T-cell (primary cell): ENCODE measurements at regions not wholly inside any gene's neighbourhood (a gene's known extent, or its start where the extent isn't known, plus 50 kb on each side); places are given as distances from the start of the nearest gene placed in this dataset.

Experiments
- ATAC-seq, 4 experiments: fragments of 200-7000 bp in 3 of 4; fragments of 150-1000 bp in 1 of 4; cut with Tn5 transposase; replicated peaks in 1 of 4; 1 replicate in 3 of 4; 2 replicates in 1 of 4; pipeline ENCODE4 v1.10.0; 2021; ENCODE audit warnings: moderate library complexity in 3 of 4, mild to moderate bottlenecking in 2 of 4, moderate number of reproducible peaks in 1 of 4
- CTCF ChIA-PET, 2 donors: fragments of 300-600 bp; sonication (Branson Sonifier 250); formaldehyde crosslinking; loops; one replicate each; lab custom pipeline; 2022; ENCODE audit warnings: antibody characterized with exemption in 2 of 2; lab: Charles Lee
- POLR2A ChIA-PET, 2 donors: fragments of 300-600 bp; sonication (Branson Sonifier 250); formaldehyde crosslinking; loops; one replicate each; lab custom pipeline; 2022; ENCODE audit warnings: antibody characterized with exemption in 2 of 2; lab: Charles Lee
- DNase-seq, 35 experiments: peaks; one replicate each; pipeline versions ENCODE4 v3.0.0 to v3.0.0-alpha.2; 2013 to 2023
- H3K27ac ChIP-seq: one replicate; pipeline ENCODE4 v1.5.1; 2013; ENCODE audit warnings: low read length
- H3K27me3 ChIP-seq, 2 experiments: replicated peaks in 1 of 2; 1 replicate in 1 of 2; 2 replicates in 1 of 2; pipeline versions ENCODE4 v1.6.1 to v1.7.0; 2013; ENCODE audit warnings: low read length in 1 of 2, mixed read lengths in 1 of 2; ENCODE audit not compliant: control insufficient read depth in 2 of 2, insufficient read depth in 2 of 2; ENCODE audit errors: extremely low read depth in 1 of 2
- H3K36me3 ChIP-seq, 2 donors: 1 replicate in 1 of 2; 2 replicates in 1 of 2; pipeline versions ENCODE4 v1.6.1 to v1.7.0; 2013; ENCODE audit warnings: low read length in 1 of 2; ENCODE audit not compliant: control insufficient read depth in 2 of 2, insufficient read depth in 1 of 2; ENCODE audit errors: extremely low read depth in 1 of 2
- H3K4me1 ChIP-seq, 2 experiments: 1 replicate in 1 of 2; 2 replicates in 1 of 2; pipeline versions ENCODE4 v1.6.1 to v1.7.0; 2013; ENCODE audit warnings: low read length in 2 of 2, mixed read lengths in 1 of 2; ENCODE audit not compliant: insufficient read depth in 2 of 2, control insufficient read depth in 1 of 2; ENCODE audit errors: extremely low read depth in 1 of 2
- H3K4me3 ChIP-seq, 2 donors: 1 replicate in 1 of 2; 2 replicates in 1 of 2; pipeline versions ENCODE4 v1.5.1 to v1.7.0; 2013; ENCODE audit warnings: mild to moderate bottlenecking in 2 of 2, low read length in 1 of 2, moderate library complexity in 1 of 2; ENCODE audit not compliant: control insufficient read depth in 1 of 2; ENCODE audit errors: extremely low read depth in 1 of 2
- H3K9me3 ChIP-seq: 2 replicates; pipeline ENCODE4 v1.7.0; 2013
- H3K27ac Mint-ChIP-seq, 2 donors: one replicate each; pipeline ENCODE4 v1.8.0; 2020 to 2021; ENCODE audit warnings: mild to moderate bottlenecking in 2 of 2, mixed read lengths in 2 of 2
- H3K27me3 Mint-ChIP-seq, 2 donors: one replicate each; pipeline ENCODE4 v1.8.0; 2021 to 2022; ENCODE audit warnings: mixed read lengths in 2 of 2
- H3K36me3 Mint-ChIP-seq: one replicate; pipeline ENCODE4 v1.8.0; 2021; ENCODE audit warnings: mixed read lengths
- H3K4me1 Mint-ChIP-seq, 3 donors: one replicate each; pipeline ENCODE4 v1.8.0; 2020 to 2022; ENCODE audit warnings: mixed read lengths in 3 of 3, mild to moderate bottlenecking in 1 of 3
- H3K4me3 Mint-ChIP-seq, 3 donors: one replicate each; pipeline ENCODE4 v1.8.0; 2020 to 2022; ENCODE audit warnings: mild to moderate bottlenecking in 3 of 3, mixed read lengths in 3 of 3, moderate library complexity in 3 of 3
- H3K9me3 Mint-ChIP-seq, 3 donors: one replicate each; pipeline ENCODE4 v1.8.0; 2020 to 2022; ENCODE audit warnings: mixed read lengths in 3 of 3
- WGBS: methylation state at CpG from one replicate; pipeline ENCODE4 v1.1.5; 2013; ENCODE audit warnings: missing lambda C conversion rate; ENCODE audit not compliant: insufficient coverage; 5-methylcytosine and 5-hydroxymethylcytosine counted together

DNA sequence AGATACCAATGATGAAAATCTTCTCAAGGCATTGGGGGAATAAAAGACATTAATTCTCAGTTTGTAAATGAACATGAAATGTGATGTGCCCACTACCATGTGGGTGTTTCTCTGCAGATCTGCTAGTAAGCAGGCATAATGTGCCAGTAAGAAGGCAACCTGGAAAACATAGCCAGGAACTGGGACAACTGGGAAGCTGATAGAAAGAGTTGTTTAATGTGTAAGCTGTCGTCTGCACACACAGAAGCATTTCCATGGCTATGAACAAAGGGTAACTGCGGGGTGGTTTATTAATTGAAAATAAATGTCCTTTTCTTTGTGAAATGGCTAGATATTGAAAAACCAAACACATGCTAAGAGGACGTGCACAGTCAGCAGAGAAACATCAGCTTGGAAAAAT is 52.0 kb downstream of the ZC3H11B start:
- ATAC-seq (no peak), DNase-seq (no peak)
- 50% methylated on average over 1 of the region's 3 CpGs for WGBS
- Histone ChIP-seq H3K27ac (no peak overlapping the region), H3K4me3 (no peak overlapping the region), H3K36me3 (no peaks in the 10 kb centered on the region), H3K9me3 (no peaks in the 10 kb centered on the region), H3K4me1 (no peaks in the 10 kb centered on the region), H3K27me3 (no peaks in the 10 kb centered on the region)
- Mint-ChIP-seq H3K9me3 (peaks cover 0 to 4% (median 3%) of the 10 kb centered on the region in 3 donors), H3K27me3 (no peaks in the 10 kb centered on the region), H3K36me3 (no peaks in the 10 kb centered on the region), H3K4me3 (no peak overlapping the region), H3K27ac (no peak overlapping the region), H3K4me1 (no peaks in the 10 kb centered on the region)
- ChIA-PET POLR2A (no interaction called here), CTCF (no interaction called here)

DNA sequence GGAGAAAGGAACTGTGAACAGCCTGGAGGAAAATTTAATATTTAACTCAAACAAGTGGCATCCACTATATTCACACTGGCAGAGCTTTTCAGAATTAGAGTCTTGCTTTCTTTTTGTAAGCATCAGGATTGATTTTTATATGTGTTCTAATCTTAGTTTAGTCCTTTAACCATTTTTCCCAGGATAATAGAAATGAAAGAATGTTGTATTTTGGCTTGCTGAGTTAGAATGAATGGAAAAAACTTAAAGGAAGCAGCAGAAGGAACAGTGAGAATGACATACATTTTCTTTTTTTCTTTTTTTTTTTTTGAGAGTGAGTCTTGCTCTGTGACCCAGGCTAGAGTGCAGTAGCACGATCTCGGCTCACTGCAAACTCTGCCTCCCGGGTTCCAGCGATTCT is 53.0 kb downstream of the ZC3H11B start:
- Histone ChIP-seq H3K27me3 (no peaks in the 10 kb centered on the region), H3K27ac (no peak overlapping the region), H3K9me3 (no peaks in the 10 kb centered on the region), H3K36me3 (no peaks in the 10 kb centered on the region), H3K4me3 (no peak overlapping the region), H3K4me1 (no peaks in the 10 kb centered on the region)
- ATAC-seq (no peak), DNase-seq (no peak)
- ChIA-PET POLR2A (no interaction called here), CTCF (no interaction called here)
- H3K4me3 Mint-ChIP-seq: no peak overlapping the region
- H3K27me3 Mint-ChIP-seq: no peaks in the 10 kb centered on the region
- 100% methylated on average over 2 of the region's 4 CpGs for WGBS
- H3K27ac Mint-ChIP-seq: no peak overlapping the region
- peaks cover 0 to 4% (median 3%) of the 10 kb centered on the region in 3 donors for H3K9me3 Mint-ChIP-seq
- no peaks in the 10 kb centered on the region for H3K36me3 Mint-ChIP-seq
- H3K4me1 Mint-ChIP-seq: no peaks in the 10 kb centered on the region

DNA sequence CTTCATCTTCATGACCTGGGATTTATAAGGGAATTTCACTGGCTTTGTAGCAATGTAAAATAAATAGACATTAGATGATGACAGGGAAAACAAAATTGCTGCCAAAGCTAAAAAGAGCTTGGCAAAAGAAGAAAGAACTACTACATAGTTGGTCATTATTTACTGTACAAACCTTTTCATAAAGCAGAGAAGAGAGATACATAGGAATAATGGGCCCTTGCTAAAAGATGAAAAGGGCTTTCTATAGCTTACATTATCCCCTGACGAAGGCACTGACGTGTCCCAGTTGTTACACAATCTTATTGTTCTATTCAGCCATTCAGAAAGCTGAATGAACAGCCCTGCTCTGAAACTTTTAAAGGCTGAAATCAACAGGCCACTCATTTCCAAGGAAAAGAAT is 57.1 kb downstream of the ZC3H11B start:
- ATAC-seq: no peak
- no peak overlapping the region for H3K27ac ChIP-seq
- H3K36me3 Mint-ChIP-seq: no peaks in the 10 kb centered on the region

DNA sequence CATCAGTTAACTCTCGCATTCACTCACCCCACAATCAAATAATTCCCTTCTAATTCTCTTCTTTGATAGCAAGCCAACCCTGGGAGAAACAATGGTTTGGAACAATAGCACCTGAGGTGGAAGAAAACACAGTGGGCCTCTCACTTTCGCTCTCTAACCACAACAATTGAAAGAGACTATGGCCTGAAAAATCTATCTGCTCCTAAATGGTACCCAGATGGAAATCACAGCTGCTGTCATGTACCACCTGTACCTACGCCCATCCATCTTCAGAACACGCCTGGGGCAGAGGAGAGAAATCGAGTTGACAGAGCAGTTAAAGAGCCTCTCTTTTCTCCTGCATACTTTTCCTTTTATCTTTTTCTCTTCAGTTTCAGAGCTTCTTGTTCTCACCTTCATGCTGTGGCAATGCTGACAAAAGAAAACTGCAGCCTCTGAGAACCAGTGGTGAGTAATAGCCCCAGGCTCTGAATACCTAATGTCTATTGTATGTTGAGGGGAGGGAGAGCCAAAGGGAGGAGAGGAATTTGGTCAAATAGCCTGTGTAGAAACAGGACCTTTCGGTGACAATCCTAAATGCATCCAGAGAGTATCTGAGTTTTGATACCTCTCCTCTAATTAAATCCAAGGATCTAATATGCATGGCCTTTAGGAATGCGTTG is 57.7 kb downstream of the ZC3H11B start:
- ChIA-PET CTCF (no interaction called here), POLR2A (no interaction called here)
- Mint-ChIP-seq H3K27ac (no peak overlapping the region), H3K27me3 (peaks cover 0 to 3% of the 10 kb centered on the region in 2 donors), H3K36me3 (no peaks in the 10 kb centered on the region), H3K4me1 (no peaks in the 10 kb centered on the region), H3K9me3 (no peaks in the 10 kb centered on the region), H3K4me3 (no peak overlapping the region)
- DNase-seq (no peak), ATAC-seq (no peak)
- Histone ChIP-seq H3K4me3 (no peak overlapping the region), H3K27me3 (no peaks in the 10 kb centered on the region), H3K4me1 (no peaks in the 10 kb centered on the region), H3K9me3 (no peaks in the 10 kb centered on the region), H3K27ac (no peak overlapping the region), H3K36me3 (no peaks in the 10 kb centered on the region)
- WGBS: 87% methylated on average over 3 of the region's 7 CpGs

More for the DNA sequence above, 57.1 kb downstream of the ZC3H11B start:
- Histone ChIP-seq H3K4me1 (no peaks in the 10 kb centered on the region), H3K27me3 (no peaks in the 10 kb centered on the region), H3K4me3 (no peak overlapping the region), H3K36me3 (no peaks in the 10 kb centered on the region), H3K9me3 (no peaks in the 10 kb centered on the region)
- Mint-ChIP-seq H3K27me3 (peaks cover 0 to 3% of the 10 kb centered on the region in 2 donors), H3K4me1 (no peaks in the 10 kb centered on the region), H3K4me3 (no peak overlapping the region), H3K9me3 (no peaks in the 10 kb centered on the region), H3K27ac (no peak overlapping the region)
- POLR2A ChIA-PET: no interaction called here
- no peak for DNase-seq
- CTCF ChIA-PET: no interaction called here
- no CpG with 5 or more reads among the region's 2 CpGs for WGBS

DNA sequence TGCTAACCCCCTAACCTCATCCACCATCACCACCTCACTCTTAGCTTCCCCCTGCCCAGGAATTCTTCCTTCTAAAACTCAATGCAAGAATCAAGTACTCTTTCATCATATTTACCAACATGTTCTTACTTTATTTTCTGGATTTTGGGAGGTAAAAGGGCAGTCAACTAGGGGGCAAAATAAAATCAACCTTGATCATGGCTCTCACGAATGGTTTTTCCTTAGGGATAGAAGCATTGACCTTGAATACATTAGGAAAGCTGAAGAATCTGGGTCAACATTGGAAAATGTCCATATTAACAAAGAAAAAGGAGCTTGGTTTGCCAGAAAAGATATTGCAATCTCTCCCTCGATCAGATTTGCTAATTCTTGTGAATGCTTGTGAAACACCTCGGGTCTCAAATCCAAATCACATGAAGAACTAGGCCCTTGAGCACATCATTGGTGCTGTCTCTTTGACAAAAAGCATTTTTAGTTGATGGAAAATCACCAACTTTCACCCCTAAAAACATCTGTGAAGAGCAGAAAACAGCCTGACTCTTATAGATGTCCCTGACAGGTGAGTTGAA is 58.9 kb downstream of the ZC3H11B start:
- ChIA-PET POLR2A (no interaction called here), CTCF (no interaction called here)
- no peak for ATAC-seq
- no peaks in the 10 kb centered on the region for H3K4me1 Mint-ChIP-seq
- no peaks in the 10 kb centered on the region for H3K36me3 Mint-ChIP-seq
- H3K9me3 Mint-ChIP-seq: no peaks in the 10 kb centered on the region
- WGBS: 53% methylated on average over 2 of the region's 3 CpGs
- no peaks in the 10 kb centered on the region for H3K27me3 ChIP-seq
- no peaks in the 10 kb centered on the region for H3K9me3 ChIP-seq
- no peak overlapping the region for H3K27ac ChIP-seq
- no peak overlapping the region for H3K4me3 ChIP-seq
- peaks cover 0 to 3% of the 10 kb centered on the region in 2 donors for H3K27me3 Mint-ChIP-seq
- no peaks in the 10 kb centered on the region for H3K36me3 ChIP-seq
- DNase-seq: no peak
- H3K27ac Mint-ChIP-seq: no peak overlapping the region
- H3K4me1 ChIP-seq: no peaks in the 10 kb centered on the region
- no peak overlapping the region for H3K4me3 Mint-ChIP-seq

DNA sequence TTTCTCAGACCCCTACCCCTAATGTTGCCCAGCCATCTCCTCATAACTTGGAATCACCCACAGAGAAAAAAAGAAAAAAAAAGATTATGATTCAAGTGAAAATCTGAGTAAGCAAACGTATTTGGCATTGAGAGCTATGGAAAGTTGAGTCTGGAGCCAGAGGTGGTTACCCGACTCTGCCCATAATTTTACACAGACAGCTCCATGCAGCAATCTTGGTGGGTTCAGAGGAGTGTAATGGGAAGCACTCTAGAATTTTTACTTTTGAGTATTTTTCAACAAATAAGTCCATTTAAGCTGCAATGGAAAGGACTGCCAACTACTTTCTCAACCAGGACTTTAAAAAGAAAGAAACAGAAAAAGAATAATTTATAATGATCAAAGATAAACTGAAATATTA is 62.7 kb downstream of the ZC3H11B start:
- H3K27ac ChIP-seq: no peak overlapping the region
- no CpG with 5 or more reads among the region's 2 CpGs for WGBS
- no peak overlapping the region for H3K4me3 ChIP-seq
- H3K4me3 Mint-ChIP-seq: no peak overlapping the region
- H3K27me3 Mint-ChIP-seq: peaks cover 0 to 3% of the 10 kb centered on the region in 2 donors
- ATAC-seq: no peak
- no peaks in the 10 kb centered on the region for H3K36me3 Mint-ChIP-seq
- no peaks in the 10 kb centered on the region for H3K4me1 ChIP-seq
- ChIA-PET POLR2A (no interaction called here), CTCF (no interaction called here)
- no peak overlapping the region for H3K27ac Mint-ChIP-seq
- no peaks in the 10 kb centered on the region for H3K36me3 ChIP-seq
- no peaks in the 10 kb centered on the region for H3K4me1 Mint-ChIP-seq
- no peaks in the 10 kb centered on the region for H3K9me3 ChIP-seq
- peaks cover 0 to 3% (median 0%) of the 10 kb centered on the region in 3 donors for H3K9me3 Mint-ChIP-seq
- DNase-seq: no peak
- no peaks in the 10 kb centered on the region for H3K27me3 ChIP-seq
